Parathyroid adenoma (tissue), 2 donors: ENCODE measurements at regions not wholly inside any gene's neighbourhood (a gene's known extent, or its start where the extent isn't known, plus 50 kb on each side); places are given as distances from the start of the nearest gene placed in this dataset.
"Not testable (repeated sequence)": the region's sequence is repeated elsewhere in the genome, so short reads cannot be mapped to it uniquely, and the experiment has no call there.

Experiments used
- H2AFZ ChIP-seq: fragments of 300-600 bp; sonication (generic); one replicate; pipeline ENCODE4 v1.7.0; 2017; ENCODE audit warnings: antibody characterized with exemption, mild to moderate bottlenecking
- H3K27ac ChIP-seq: fragments of 300-600 bp; sonication (generic); one replicate; pipeline ENCODE4 v1.7.0; 2017
- H3K27me3 ChIP-seq: fragments of 300-600 bp; sonication (generic); one replicate; pipeline ENCODE4 v1.7.0; 2017; ENCODE audit warnings: low read length; ENCODE audit not compliant: control insufficient read depth, insufficient read depth
- H3K36me3 ChIP-seq: fragments of 300-600 bp; sonication (generic); one replicate; pipeline ENCODE4 v1.7.0; 2017; ENCODE audit warnings: low read length; ENCODE audit not compliant: control insufficient read depth, insufficient read depth
- H3K4me1 ChIP-seq: fragments of 300-600 bp; sonication (generic); one replicate; pipeline ENCODE4 v1.7.0; 2017; ENCODE audit warnings: control low read depth
- H3K4me2 ChIP-seq: fragments of 300-600 bp; sonication (generic); one replicate; pipeline ENCODE4 v1.7.0; 2017; ENCODE audit warnings: low read length
- H3K4me3 ChIP-seq: fragments of 300-600 bp; sonication (generic); one replicate; pipeline ENCODE4 v1.7.0; 2017; ENCODE audit warnings: low read depth, low read length
- H3K79me2 ChIP-seq: fragments of 300-600 bp; sonication (generic); one replicate; pipeline ENCODE4 v1.7.0; 2017; ENCODE audit warnings: control low read depth
- H3K9ac ChIP-seq: fragments of 300-600 bp; sonication (generic); one replicate; pipeline ENCODE4 v1.7.0; 2017; ENCODE audit warnings: mild to moderate bottlenecking
- H3K9me3 ChIP-seq: fragments of 300-600 bp; sonication (generic); one replicate; pipeline ENCODE4 v1.7.0; 2017; ENCODE audit warnings: low read length; ENCODE audit not compliant: control insufficient read depth
- CTCF ChIP-seq: fragments of 300-600 bp; sonication (generic); IDR thresholded peaks from one replicate; pipeline ENCODE4 v1.7.0; 2017; ENCODE audit warnings: antibody characterized with exemption, mild to moderate bottlenecking
- donor health status: primary hyperparathyroidism.

GRCh38 chr12:43226151-43226550 is 325.9 kb downstream of the ADAMTS20 start:
- H3K79me2 ChIP-seq = no peaks in the 10 kb centered on the region
- H3K27ac ChIP-seq = no peak overlapping the region
- no peaks in the 10 kb centered on the region for H3K36me3 ChIP-seq
- no peaks in the 10 kb centered on the region for H3K27me3 ChIP-seq
- no peaks in the 10 kb centered on the region for H3K4me1 ChIP-seq
- no peaks in the 10 kb centered on the region for H3K9me3 ChIP-seq
- H3K9ac ChIP-seq = no peak overlapping the region
- H3K4me2 ChIP-seq = no peak overlapping the region
- H3K4me3 ChIP-seq = no peak overlapping the region
- H2AFZ ChIP-seq = no peak overlapping the region
- no peak for TF ChIP-seq CTCF

- H3K9me3 ChIP-seq, H3K4me2 ChIP-seq: not testable (repeated sequence)
These were observed 327.7 kb downstream of the ADAMTS20 start for GRCh38 chr12:43224190-43224805.

GRCh38 chr12:43222796-43223195 is 329.2 kb downstream of the ADAMTS20 start:
- H3K4me3 ChIP-seq = no peak overlapping the region
- H3K36me3 ChIP-seq = no peaks in the 10 kb centered on the region
- H3K27ac ChIP-seq = no peak overlapping the region
- H3K27me3 ChIP-seq = no peaks in the 10 kb centered on the region
- H3K4me2 ChIP-seq = no peak overlapping the region
- no peaks in the 10 kb centered on the region for H3K79me2 ChIP-seq
- no peak overlapping the region for H3K9ac ChIP-seq
- no peak overlapping the region for H2AFZ ChIP-seq
- TF ChIP-seq CTCF = no peak
- no peaks in the 10 kb centered on the region for H3K4me1 ChIP-seq
- H3K9me3 ChIP-seq = no peaks in the 10 kb centered on the region

More at GRCh38 chr12:43224190-43224805, 327.7 kb downstream of the ADAMTS20 start:
- not testable (repeated sequence) for H3K27me3 ChIP-seq, H3K4me1 ChIP-seq, H3K36me3 ChIP-seq, H3K27ac ChIP-seq, H2AFZ ChIP-seq, H3K9ac ChIP-seq, H3K4me3 ChIP-seq, H3K79me2 ChIP-seq

- Histone ChIP-seq H3K4me1 (no peaks in the 10 kb centered on the region), H3K79me2 (no peaks in the 10 kb centered on the region), H3K27ac (no peak overlapping the region), H3K36me3 (no peaks in the 10 kb centered on the region), H3K4me2 (no peak overlapping the region), H2AFZ (no peak overlapping the region), H3K9ac (no peak overlapping the region), H3K4me3 (no peak overlapping the region), H3K27me3 (no peaks in the 10 kb centered on the region), H3K9me3 (no peaks in the 10 kb centered on the region)
- TF ChIP-seq CTCF = no peak
These were observed 330.8 kb downstream of the ADAMTS20 start for GRCh38 chr12:43221216-43221615.

- Histone ChIP-seq H3K4me1 (no peaks in the 10 kb centered on the region), H3K9me3 (no peaks in the 10 kb centered on the region), H3K9ac (no peak overlapping the region), H3K27me3 (no peaks in the 10 kb centered on the region), H3K79me2 (no peaks in the 10 kb centered on the region), H3K4me2 (no peak overlapping the region), H3K36me3 (no peaks in the 10 kb centered on the region), H3K4me3 (no peak overlapping the region), H3K27ac (no peak overlapping the region), H2AFZ (no peak overlapping the region)
- TF ChIP-seq CTCF = no peak
These were observed 335.5 kb downstream of the ADAMTS20 start for GRCh38 chr12:43216490-43216889.
